ENCODE measurements at regions not wholly inside any gene's neighbourhood (a gene's known extent, or its start where the extent isn't known, plus 50 kb on each side); places are given as distances from the start of the nearest gene placed in this dataset.

- no peak for TF ChIP-seq CTCF (IDR thresholded peaks at IDR 0.05; ENCODE audit: insufficient read depth, low read length, poor library complexity, severe bottlenecking)
- TF ChIP-seq EZH2phosphoT487 (conservative IDR thresholded peaks at IDR 0.05; ENCODE audit: low read length), result no peak
Measured at GRCh38 chr2:18372641-18373040, 187.8 kb downstream of the RDH14 start.
